ENCODE measurements at regions not wholly inside any gene's neighbourhood (a gene's known extent, or its start where the extent isn't known, plus 50 kb on each side); places are given as distances from the start of the nearest gene placed in this dataset.

- TF ChIP-seq EZH2 (IDR thresholded peaks at IDR 0.05) (no peak), CTCF (IDR thresholded peaks at IDR 0.05) (no peak)
Measured at GRCh38 chr5:117095346-117096332, 521.0 kb upstream of the SEMA6A start.

Measured in neural progenitor cell (in vitro differentiated cells).